Neutrophil (primary cell): ENCODE measurements at regions not wholly inside any gene's neighbourhood (a gene's known extent, or its start where the extent isn't known, plus 50 kb on each side); places are given as distances from the start of the nearest gene placed in this dataset.

Experiments
- H3K27ac ChIP-seq: fragments of 200-600 bp; sonication (generic); 2 replicates; pipeline ENCODE4 v1.5.1; 2016; ENCODE audit warnings: mild to moderate bottlenecking, moderate library complexity
- H3K27me3 ChIP-seq: fragments of 200-600 bp; sonication (generic); 2 replicates; pipeline ENCODE4 v1.6.0; 2016; ENCODE audit warnings: mild to moderate bottlenecking
- H3K36me3 ChIP-seq: fragments of 200-600 bp; sonication (generic); 2 replicates; pipeline ENCODE4 v1.5.1; 2017
- H3K4me1 ChIP-seq, 2 experiments: fragments of 200-600 bp in 1 of 2; sonication (generic) in 1 of 2; 1 replicate in 1 of 2; 2 replicates in 1 of 2; pipeline versions ENCODE4 v1.5.1 to v1.6.1; 2013 to 2016; ENCODE audit warnings: low read depth in 1 of 2, low read length in 1 of 2, mild to moderate bottlenecking in 1 of 2, moderate library complexity in 1 of 2; ENCODE audit not compliant: control insufficient read depth in 1 of 2, insufficient read depth in 1 of 2
- H3K4me3 ChIP-seq, 2 experiments: fragments of 200-600 bp in 1 of 2; sonication (generic) in 1 of 2; 1 replicate in 1 of 2; 2 replicates in 1 of 2; pipeline ENCODE4 v1.5.1; 2013 to 2016; ENCODE audit warnings: low read depth in 1 of 2, low read length in 1 of 2, mild to moderate bottlenecking in 1 of 2, moderate library complexity in 1 of 2
- H3K9me3 ChIP-seq: fragments of 200-600 bp; sonication (generic); 2 replicates; pipeline ENCODE4 v1.5.1; 2016
- TF ChIP-seq, protein P1 (sequence below): fragments of 200-600 bp; sonication (generic); IDR thresholded peaks from 2 replicates; pipeline ENCODE4 v1.5.1; 2016; ENCODE audit warnings: antibody characterized with exemption

GRCh38 chr12:84046859-84047258 is 865.7 kb downstream of the SLC6A15 start:
- Histone ChIP-seq H3K27ac (no peak overlapping the region), H3K4me1 (no peaks in the 10 kb centered on the region), H3K36me3 (no peaks in the 10 kb centered on the region), H3K4me3 (no peak overlapping the region), H3K27me3 (no peaks in the 10 kb centered on the region), H3K9me3 (no peaks in the 10 kb centered on the region)
- TF ChIP-seq, protein P1, sequence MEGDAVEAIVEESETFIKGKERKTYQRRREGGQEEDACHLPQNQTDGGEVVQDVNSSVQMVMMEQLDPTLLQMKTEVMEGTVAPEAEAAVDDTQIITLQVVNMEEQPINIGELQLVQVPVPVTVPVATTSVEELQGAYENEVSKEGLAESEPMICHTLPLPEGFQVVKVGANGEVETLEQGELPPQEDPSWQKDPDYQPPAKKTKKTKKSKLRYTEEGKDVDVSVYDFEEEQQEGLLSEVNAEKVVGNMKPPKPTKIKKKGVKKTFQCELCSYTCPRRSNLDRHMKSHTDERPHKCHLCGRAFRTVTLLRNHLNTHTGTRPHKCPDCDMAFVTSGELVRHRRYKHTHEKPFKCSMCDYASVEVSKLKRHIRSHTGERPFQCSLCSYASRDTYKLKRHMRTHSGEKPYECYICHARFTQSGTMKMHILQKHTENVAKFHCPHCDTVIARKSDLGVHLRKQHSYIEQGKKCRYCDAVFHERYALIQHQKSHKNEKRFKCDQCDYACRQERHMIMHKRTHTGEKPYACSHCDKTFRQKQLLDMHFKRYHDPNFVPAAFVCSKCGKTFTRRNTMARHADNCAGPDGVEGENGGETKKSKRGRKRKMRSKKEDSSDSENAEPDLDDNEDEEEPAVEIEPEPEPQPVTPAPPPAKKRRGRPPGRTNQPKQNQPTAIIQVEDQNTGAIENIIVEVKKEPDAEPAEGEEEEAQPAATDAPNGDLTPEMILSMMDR, result no peak

DNA sequence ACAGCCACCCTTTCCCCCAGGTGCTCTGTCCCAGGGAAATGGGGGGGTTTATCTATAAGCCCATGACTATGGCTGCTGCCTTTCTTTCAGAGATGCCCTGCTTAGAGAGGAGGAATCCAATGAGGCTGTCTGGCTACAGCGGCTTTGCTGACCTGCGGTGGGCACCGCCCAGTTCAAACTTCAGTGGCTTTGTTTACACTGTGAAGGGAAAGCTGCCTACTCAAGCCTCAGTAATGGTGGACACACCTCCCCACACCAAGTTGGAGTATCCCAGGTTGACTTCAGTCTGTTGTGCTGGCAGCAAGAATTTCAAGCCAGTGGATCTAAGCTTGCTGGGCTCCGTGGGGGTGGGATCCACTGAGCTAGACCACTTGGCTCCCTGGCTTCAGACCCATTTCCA is 869.2 kb downstream of the SLC6A15 start:
- TF ChIP-seq, protein P1, result no peak
- H3K4me1 ChIP-seq, result no peaks in the 10 kb centered on the region
- no peaks in the 10 kb centered on the region for H3K36me3 ChIP-seq
- H3K4me3 ChIP-seq, result no peak overlapping the region
- H3K27me3 ChIP-seq, result no peaks in the 10 kb centered on the region
- H3K27ac ChIP-seq, result no peak overlapping the region
- no peaks in the 10 kb centered on the region for H3K9me3 ChIP-seq

DNA sequence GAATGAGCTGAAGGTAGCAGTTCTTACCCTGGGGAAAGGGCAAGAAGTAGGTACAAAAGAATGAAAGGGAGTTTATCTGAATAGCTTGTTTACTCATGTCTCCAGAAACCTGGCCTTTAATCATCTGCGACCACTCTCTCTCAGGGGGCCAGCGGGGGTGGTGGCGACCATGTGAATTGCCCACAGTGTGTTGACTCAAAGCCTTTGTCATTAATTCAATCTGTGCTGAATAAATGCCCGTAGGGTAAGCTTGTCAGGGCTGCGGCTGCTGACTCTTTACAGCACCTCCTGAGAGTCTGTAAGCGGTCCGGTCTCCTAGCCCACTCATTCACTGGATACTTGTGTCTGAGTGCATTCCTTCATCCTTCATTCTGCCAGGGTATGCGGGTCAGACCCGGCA is 874.4 kb downstream of the SLC6A15 start:
- H3K4me3 ChIP-seq, result no peak overlapping the region
- TF ChIP-seq, protein P1, result no peak
- H3K4me1 ChIP-seq, result no peaks in the 10 kb centered on the region
- H3K36me3 ChIP-seq, result no peaks in the 10 kb centered on the region
- no peak overlapping the region for H3K27ac ChIP-seq
- no peaks in the 10 kb centered on the region for H3K27me3 ChIP-seq
- no peaks in the 10 kb centered on the region for H3K9me3 ChIP-seq

- Histone ChIP-seq H3K9me3 (no peaks in the 10 kb centered on the region), H3K27me3 (no peaks in the 10 kb centered on the region), H3K27ac (no peak overlapping the region), H3K4me1 (no peaks in the 10 kb centered on the region), H3K4me3 (no peak overlapping the region), H3K36me3 (no peaks in the 10 kb centered on the region)
- TF ChIP-seq, protein P1, result no peak
These were observed 875.7 kb downstream of the SLC6A15 start for GRCh38 chr12:84036912-84037311.

GRCh38 chr12:84035766-84036165 is 876.8 kb downstream of the SLC6A15 start:
- Histone ChIP-seq H3K4me3 (no peak overlapping the region), H3K36me3 (no peaks in the 10 kb centered on the region), H3K9me3 (no peaks in the 10 kb centered on the region), H3K27me3 (no peaks in the 10 kb centered on the region), H3K27ac (no peak overlapping the region), H3K4me1 (no peaks in the 10 kb centered on the region)
- TF ChIP-seq, protein P1, result no peak

- H3K36me3 ChIP-seq, result no peaks in the 10 kb centered on the region
- H3K27me3 ChIP-seq, result no peaks in the 10 kb centered on the region
- TF ChIP-seq, protein P1, result no peak
- no peak overlapping the region for H3K27ac ChIP-seq
- no peaks in the 10 kb centered on the region for H3K9me3 ChIP-seq
- H3K4me1 ChIP-seq, result no peaks in the 10 kb centered on the region
- no peak overlapping the region for H3K4me3 ChIP-seq
These were observed 877.7 kb downstream of the SLC6A15 start for GRCh38 chr12:84034871-84035270.
